HL-60 (cell line): ENCODE measurements at regions not wholly inside any gene's neighbourhood (a gene's known extent, or its start where the extent isn't known, plus 50 kb on each side); places are given as distances from the start of the nearest gene placed in this dataset.

ENCODE experiments used
- DNase-seq, 2 experiments: peaks; one replicate each; pipeline ENCODE4 v3.0.0-alpha.2; 2010 to 2020; ENCODE audit warnings: low read depth in 1 of 2, low spot score in 1 of 2
- H3K27ac ChIP-seq: fragments of 250-450 bp; sonication (Bioruptor Pico); replicated peaks from 2 replicates; pipeline ENCODE4 v1.5.1; 2020; ENCODE audit warnings: mild to moderate bottlenecking, moderate library complexity
- H3K27me3 ChIP-seq: fragments of 250-450 bp; sonication (Bioruptor Pico); 2 replicates; pipeline ENCODE4 v1.5.1; 2021; ENCODE audit warnings: mild to moderate bottlenecking, moderate library complexity; ENCODE audit not compliant: insufficient read depth, poor library complexity, severe bottlenecking
- H3K4me3 ChIP-seq: replicated peaks from 2 replicates; pipeline ENCODE4 v1.5.1; 2011; ENCODE audit warnings: mild to moderate bottlenecking, control low read depth, low read length; ENCODE audit not compliant: insufficient read depth
- GABPA ChIP-seq: IDR thresholded peaks from 2 replicates; pipeline ENCODE4 v1.6.1; 2012; ENCODE audit warnings: low read depth
- POLR2AphosphoS5 ChIP-seq: IDR thresholded peaks from 2 replicates; pipeline ENCODE4 v1.6.1; 2012; ENCODE audit warnings: low read depth
- SPI1 ChIP-seq: IDR thresholded peaks from 2 replicates; pipeline ENCODE4 v1.6.1; 2012; ENCODE audit warnings: low read depth, mild to moderate bottlenecking, borderline replicate concordance
- TF ChIP-seq, protein P1 (sequence below): IDR thresholded peaks from 2 replicates; pipeline ENCODE4 v1.6.1; 2012; ENCODE audit warnings: low read depth; ENCODE audit not compliant: insufficient replicate concordance
- TF ChIP-seq, protein P2 (sequence below): IDR thresholded peaks from one replicate; pipeline ENCODE4 v1.5.1; 2011; ENCODE audit warnings: low read length, control low read depth, inconsistent platforms; ENCODE audit not compliant: insufficient read depth

DNA sequence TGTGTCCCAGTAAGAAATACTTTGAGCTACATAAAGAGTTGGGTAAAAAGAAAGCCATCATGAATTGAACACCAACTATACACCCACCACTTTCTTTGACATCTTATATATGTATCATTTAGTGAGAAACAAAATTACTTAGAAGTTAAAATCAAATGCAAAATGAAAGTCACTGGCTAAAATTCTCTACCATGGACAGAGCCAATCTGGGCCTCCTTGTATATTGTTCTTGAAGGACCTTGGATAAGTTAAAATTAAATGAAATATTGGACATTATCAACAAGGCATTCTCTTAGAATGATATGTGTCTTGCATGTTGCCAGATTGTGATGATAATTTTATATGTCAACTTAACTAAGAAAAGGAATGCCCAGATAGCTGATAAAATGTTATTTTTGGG lies 64.2 kb upstream of the CHL1 start:
- Histone ChIP-seq H3K4me3 (no peak overlapping the region), H3K27me3 (no peaks in the 10 kb centered on the region), H3K27ac (no peak overlapping the region)
- TF ChIP-seq, protein P1, sequence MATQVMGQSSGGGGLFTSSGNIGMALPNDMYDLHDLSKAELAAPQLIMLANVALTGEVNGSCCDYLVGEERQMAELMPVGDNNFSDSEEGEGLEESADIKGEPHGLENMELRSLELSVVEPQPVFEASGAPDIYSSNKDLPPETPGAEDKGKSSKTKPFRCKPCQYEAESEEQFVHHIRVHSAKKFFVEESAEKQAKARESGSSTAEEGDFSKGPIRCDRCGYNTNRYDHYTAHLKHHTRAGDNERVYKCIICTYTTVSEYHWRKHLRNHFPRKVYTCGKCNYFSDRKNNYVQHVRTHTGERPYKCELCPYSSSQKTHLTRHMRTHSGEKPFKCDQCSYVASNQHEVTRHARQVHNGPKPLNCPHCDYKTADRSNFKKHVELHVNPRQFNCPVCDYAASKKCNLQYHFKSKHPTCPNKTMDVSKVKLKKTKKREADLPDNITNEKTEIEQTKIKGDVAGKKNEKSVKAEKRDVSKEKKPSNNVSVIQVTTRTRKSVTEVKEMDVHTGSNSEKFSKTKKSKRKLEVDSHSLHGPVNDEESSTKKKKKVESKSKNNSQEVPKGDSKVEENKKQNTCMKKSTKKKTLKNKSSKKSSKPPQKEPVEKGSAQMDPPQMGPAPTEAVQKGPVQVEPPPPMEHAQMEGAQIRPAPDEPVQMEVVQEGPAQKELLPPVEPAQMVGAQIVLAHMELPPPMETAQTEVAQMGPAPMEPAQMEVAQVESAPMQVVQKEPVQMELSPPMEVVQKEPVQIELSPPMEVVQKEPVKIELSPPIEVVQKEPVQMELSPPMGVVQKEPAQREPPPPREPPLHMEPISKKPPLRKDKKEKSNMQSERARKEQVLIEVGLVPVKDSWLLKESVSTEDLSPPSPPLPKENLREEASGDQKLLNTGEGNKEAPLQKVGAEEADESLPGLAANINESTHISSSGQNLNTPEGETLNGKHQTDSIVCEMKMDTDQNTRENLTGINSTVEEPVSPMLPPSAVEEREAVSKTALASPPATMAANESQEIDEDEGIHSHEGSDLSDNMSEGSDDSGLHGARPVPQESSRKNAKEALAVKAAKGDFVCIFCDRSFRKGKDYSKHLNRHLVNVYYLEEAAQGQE, result peak; percentile 81
- TF ChIP-seq, protein P2, sequence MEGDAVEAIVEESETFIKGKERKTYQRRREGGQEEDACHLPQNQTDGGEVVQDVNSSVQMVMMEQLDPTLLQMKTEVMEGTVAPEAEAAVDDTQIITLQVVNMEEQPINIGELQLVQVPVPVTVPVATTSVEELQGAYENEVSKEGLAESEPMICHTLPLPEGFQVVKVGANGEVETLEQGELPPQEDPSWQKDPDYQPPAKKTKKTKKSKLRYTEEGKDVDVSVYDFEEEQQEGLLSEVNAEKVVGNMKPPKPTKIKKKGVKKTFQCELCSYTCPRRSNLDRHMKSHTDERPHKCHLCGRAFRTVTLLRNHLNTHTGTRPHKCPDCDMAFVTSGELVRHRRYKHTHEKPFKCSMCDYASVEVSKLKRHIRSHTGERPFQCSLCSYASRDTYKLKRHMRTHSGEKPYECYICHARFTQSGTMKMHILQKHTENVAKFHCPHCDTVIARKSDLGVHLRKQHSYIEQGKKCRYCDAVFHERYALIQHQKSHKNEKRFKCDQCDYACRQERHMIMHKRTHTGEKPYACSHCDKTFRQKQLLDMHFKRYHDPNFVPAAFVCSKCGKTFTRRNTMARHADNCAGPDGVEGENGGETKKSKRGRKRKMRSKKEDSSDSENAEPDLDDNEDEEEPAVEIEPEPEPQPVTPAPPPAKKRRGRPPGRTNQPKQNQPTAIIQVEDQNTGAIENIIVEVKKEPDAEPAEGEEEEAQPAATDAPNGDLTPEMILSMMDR, result no peak
- no peak for DNase-seq

DNA sequence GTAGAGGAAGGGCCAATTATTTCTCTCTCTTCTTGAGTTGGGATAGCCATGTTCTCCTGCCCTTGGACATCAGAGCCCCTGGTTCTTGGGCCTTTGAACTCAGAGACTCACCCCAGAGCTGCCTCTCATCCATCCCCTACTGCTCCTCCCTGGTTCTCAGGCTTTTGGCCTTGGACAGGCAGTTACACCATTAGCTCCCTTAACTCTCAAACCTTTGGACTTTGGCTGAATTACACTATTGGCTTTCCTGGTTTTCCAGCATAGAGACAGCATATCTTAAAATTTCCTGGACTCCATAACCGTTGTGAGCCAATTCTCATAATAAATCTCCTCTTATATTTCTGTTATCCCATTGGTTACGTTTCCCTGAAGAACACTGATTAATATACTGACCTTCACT lies 63.7 kb upstream of the CHL1 start:
- Histone ChIP-seq H3K27me3 (no peaks in the 10 kb centered on the region), H3K27ac (no peak overlapping the region), H3K4me3 (no peak overlapping the region)
- TF ChIP-seq GABPA, result no peak
- TF ChIP-seq, protein P1, result no peak
- TF ChIP-seq SPI1, result no peak
- TF ChIP-seq, protein P2, result no peak
- TF ChIP-seq POLR2AphosphoS5, result no peak
- no peak for DNase-seq

DNA sequence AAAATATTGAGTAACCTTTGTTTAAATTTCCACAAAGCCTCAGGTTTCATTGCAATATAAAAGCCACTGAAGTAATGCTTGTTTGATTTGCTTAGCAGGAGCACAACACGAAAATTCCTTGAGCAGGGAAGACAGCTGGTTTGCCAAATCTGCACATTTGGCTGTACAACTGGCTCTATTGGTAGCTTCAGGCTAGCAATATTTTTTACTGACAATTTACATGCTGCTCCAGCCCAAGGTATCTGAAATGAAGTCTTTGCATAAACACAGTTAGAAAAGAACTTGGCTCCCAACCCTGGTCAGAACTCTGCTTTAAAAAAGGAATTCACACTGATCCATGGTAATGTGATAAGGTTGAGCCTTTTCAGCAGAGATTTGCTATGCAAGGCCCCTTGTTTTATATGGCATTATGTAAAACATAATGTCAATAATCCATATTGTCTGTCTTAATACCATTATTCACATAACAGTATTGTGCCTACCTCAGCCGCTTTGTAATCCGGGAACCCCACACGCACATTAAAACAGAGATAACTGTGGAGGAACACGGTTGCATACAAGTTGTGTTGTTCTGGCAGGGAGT lies 55.7 kb upstream of the CHL1 start:
- Histone ChIP-seq H3K4me3 (no peak overlapping the region), H3K27me3 (no peaks in the 10 kb centered on the region), H3K27ac (no peak overlapping the region)
- no peak for TF ChIP-seq SPI1
- TF ChIP-seq, protein P2, result no peak
- TF ChIP-seq GABPA, result no peak
- no peak for TF ChIP-seq POLR2AphosphoS5
- TF ChIP-seq, protein P1, result no peak
- no peak for DNase-seq
